SK-N-SH treated with all-trans-retinoic acid at 6 μM for 48 hours (cell line): ENCODE measurements at regions not wholly inside any gene's neighbourhood (a gene's known extent, or its start where the extent isn't known, plus 50 kb on each side); places are given as distances from the start of the nearest gene placed in this dataset.

Experiments
- ARNTL ChIP-seq: fragments of 450-650 bp; formaldehyde crosslinking; IDR thresholded peaks from 2 replicates; pipeline ENCODE4 v1.5.0; 2020; ENCODE audit warnings: low read depth, mild to moderate bottlenecking, moderate library complexity, borderline replicate concordance
- BACH2 ChIP-seq: fragments of 250-450 bp; sonication (Bioruptor Pico); IDR thresholded peaks from 2 replicates; pipeline ENCODE4 v1.9.0; 2021; ENCODE audit warnings: mild to moderate bottlenecking, borderline replicate concordance
- CSDC2 ChIP-seq: fragments of 250-450 bp; sonication (Bioruptor Pico); IDR thresholded peaks from 2 replicates; pipeline ENCODE4 v1.5.0; 2020; ENCODE audit warnings: mild to moderate bottlenecking, moderate library complexity
- OSR1 ChIP-seq: fragments of 250-450 bp; sonication (Bioruptor Pico); IDR thresholded peaks from 2 replicates; pipeline ENCODE4 v1.8.0; 2022; ENCODE audit warnings: moderate library complexity, mild to moderate bottlenecking, inconsistent platforms
- RARB ChIP-seq: fragments of 250-450 bp; sonication (Bioruptor Pico); IDR thresholded peaks from 2 replicates; pipeline ENCODE4 v1.8.0; 2021; ENCODE audit warnings: mild to moderate bottlenecking, moderate library complexity
- SNAI2 ChIP-seq: fragments of 250-450 bp; sonication (Bioruptor Pico); IDR thresholded peaks from 2 replicates; pipeline ENCODE4 v1.5.0; 2020; ENCODE audit warnings: mild to moderate bottlenecking, moderate library complexity
- ZNF565 ChIP-seq: fragments of 450-650 bp; formaldehyde crosslinking; conservative IDR thresholded peaks from 2 replicates; pipeline ENCODE4 v1.5.0; 2020; ENCODE audit warnings: low read depth, mild to moderate bottlenecking, moderate library complexity
- ZNF8 ChIP-seq: fragments of 450-650 bp; formaldehyde crosslinking; IDR thresholded peaks from 2 replicates; pipeline ENCODE4 v1.5.0; 2020; ENCODE audit warnings: mild to moderate bottlenecking, moderate library complexity

DNA sequence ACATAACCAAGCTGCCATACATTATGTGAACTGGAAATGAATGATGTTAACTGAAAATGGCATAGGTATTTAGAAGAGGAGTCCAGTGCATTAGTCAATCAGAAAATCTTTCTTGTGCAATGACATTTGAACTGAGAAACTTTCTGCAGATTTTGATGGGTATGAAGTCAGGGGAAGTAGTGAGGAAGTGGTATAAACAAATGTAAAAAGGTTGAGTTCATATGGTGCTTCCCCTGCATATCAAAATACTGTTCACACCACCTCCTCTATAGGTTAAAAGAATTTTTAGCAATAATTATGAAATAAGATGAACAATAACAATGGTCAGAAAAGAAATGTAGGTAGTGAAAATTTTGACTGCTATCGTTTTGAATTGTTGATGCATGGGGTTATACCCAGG, 800.0 kb downstream of the SLITRK6 start:
- no peak for TF ChIP-seq ZNF8
- no peak for TF ChIP-seq BACH2 (CRISPR knock-in tag)
- no peak for TF ChIP-seq RARB (CRISPR knock-in tag)
- no peak for TF ChIP-seq SNAI2 (CRISPR knock-in tag)
- no peak for TF ChIP-seq OSR1 (CRISPR knock-in tag)
- TF ChIP-seq CSDC2 (CRISPR knock-in tag): no peak
- TF ChIP-seq ARNTL: no peak
- TF ChIP-seq ZNF565 (CRISPR knock-in tag): no peak
